ENCODE measurements at regions not wholly inside any gene's neighbourhood (a gene's known extent, or its start where the extent isn't known, plus 50 kb on each side); places are given as distances from the start of the nearest gene placed in this dataset.

DNA sequence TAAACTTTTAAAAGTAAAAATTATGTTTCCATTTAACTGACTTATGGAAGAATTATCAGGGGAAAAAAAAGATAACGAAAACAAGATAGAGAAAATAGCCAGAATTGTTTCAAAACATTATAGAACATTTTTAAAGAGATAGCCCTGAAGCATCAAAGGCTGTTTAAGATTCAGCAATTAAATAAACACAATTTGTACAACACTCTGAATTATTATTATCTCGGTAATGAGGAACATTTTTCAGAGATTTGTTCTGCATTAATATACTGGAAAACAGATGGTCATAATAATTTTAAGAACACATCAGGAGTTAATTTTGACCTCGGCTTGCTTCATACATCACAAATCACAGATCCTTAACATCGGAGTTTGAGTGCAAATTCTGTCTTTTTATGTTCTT lies 643.8 kb downstream of the SORCS1 start:
- TF ChIP-seq, protein P1, sequence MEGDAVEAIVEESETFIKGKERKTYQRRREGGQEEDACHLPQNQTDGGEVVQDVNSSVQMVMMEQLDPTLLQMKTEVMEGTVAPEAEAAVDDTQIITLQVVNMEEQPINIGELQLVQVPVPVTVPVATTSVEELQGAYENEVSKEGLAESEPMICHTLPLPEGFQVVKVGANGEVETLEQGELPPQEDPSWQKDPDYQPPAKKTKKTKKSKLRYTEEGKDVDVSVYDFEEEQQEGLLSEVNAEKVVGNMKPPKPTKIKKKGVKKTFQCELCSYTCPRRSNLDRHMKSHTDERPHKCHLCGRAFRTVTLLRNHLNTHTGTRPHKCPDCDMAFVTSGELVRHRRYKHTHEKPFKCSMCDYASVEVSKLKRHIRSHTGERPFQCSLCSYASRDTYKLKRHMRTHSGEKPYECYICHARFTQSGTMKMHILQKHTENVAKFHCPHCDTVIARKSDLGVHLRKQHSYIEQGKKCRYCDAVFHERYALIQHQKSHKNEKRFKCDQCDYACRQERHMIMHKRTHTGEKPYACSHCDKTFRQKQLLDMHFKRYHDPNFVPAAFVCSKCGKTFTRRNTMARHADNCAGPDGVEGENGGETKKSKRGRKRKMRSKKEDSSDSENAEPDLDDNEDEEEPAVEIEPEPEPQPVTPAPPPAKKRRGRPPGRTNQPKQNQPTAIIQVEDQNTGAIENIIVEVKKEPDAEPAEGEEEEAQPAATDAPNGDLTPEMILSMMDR (IDR thresholded peaks at IDR 0.05; ENCODE audit: unreplicated experiment in 3 of 3) = no peak
- Mint-ChIP-seq H3K36me3 (ENCODE audit: low read depth) (no peaks in the 10 kb centered on the region), H3K4me3 (no peak overlapping the region), H3K9me3 (no peaks in the 10 kb centered on the region), H3K4me1 (no peaks in the 10 kb centered on the region), H3K27me3 (ENCODE audit: low read depth) (no peaks in the 10 kb centered on the region), H3K27ac (no peak overlapping the region)

- H3K4me1 Mint-ChIP-seq = peaks cover 5% of the 10 kb centered on the region
- no peaks in the 10 kb centered on the region for H3K9me3 Mint-ChIP-seq
- H3K36me3 Mint-ChIP-seq (ENCODE audit: low read depth) = no peaks in the 10 kb centered on the region
- no peak overlapping the region for H3K4me3 Mint-ChIP-seq
- no peak overlapping the region for H3K27ac Mint-ChIP-seq
- TF ChIP-seq, protein P1 (IDR thresholded peaks at IDR 0.05; ENCODE audit: unreplicated experiment in 3 of 3) = no peak
- no peaks in the 10 kb centered on the region for H3K27me3 Mint-ChIP-seq (ENCODE audit: low read depth)
Observed at GRCh38 chr10:106519376-106520030, 645.0 kb downstream of the SORCS1 start.

DNA sequence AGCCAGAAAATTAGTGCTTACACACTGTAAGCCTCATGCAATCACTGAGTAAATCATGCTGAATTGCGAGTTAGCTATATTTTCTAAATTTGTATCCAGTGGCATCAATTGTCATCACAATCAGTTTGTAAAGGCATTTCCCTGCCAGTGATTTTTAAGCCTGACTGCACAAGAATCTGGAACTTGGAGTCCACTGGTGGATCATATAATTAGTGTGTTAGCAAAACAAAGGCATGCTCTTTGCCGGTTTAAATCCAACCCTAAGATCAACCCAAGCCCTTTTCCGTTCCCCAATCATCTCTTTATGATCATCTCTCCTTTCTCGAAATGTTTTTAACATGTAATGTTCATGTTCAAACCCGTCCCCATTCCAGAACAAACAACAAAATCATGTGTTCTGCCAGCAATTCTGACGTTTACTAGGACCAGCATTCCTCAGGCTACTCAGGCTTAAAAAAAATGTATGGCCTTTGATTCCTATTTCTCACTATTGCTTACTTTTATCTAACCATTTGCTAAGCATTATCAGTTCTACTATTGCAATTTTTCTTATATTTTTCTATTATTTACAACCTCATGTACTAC lies 649.2 kb downstream of the SORCS1 start:
- Mint-ChIP-seq H3K27me3 (ENCODE audit: low read depth) (no peaks in the 10 kb centered on the region), H3K4me3 (no peak overlapping the region), H3K9me3 (no peaks in the 10 kb centered on the region), H3K27ac (peak overlapping the region; percentile 28 to 58 (median 54)), H3K36me3 (ENCODE audit: low read depth) (no peaks in the 10 kb centered on the region), H3K4me1 (peaks cover 5% of the 10 kb centered on the region)
- TF ChIP-seq, protein P1 (IDR thresholded peaks at IDR 0.05; ENCODE audit: unreplicated experiment in 3 of 3) = no peak

- no peaks in the 10 kb centered on the region for H3K36me3 Mint-ChIP-seq (ENCODE audit: low read depth)
- H3K27me3 Mint-ChIP-seq (ENCODE audit: low read depth) = no peaks in the 10 kb centered on the region
- H3K27ac Mint-ChIP-seq = no peak overlapping the region
- TF ChIP-seq, protein P1 (IDR thresholded peaks at IDR 0.05; ENCODE audit: unreplicated experiment in 3 of 3) = no peak
- H3K4me1 Mint-ChIP-seq = peaks cover 5% of the 10 kb centered on the region
- H3K4me3 Mint-ChIP-seq = no peak overlapping the region
- no peaks in the 10 kb centered on the region for H3K9me3 Mint-ChIP-seq
Observed at GRCh38 chr10:106513352-106513771, 651.1 kb downstream of the SORCS1 start.

DNA sequence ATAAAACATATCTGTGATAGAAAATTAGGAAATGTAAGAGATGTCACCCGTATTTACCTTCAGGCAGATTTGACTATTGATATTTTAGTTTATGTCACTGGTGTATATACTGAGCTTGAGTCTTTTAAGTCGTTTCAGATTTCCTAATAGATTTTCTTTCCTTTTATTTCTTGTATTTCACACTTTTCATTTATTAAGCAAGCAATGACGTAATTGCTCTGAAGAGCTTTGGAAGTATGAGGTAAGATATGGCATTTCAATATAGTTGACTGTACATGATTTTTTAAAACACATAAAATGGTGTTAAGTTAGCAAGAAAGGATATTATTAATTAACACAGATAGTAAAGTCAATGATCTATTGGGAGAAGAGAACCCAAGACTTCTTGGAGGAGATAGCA lies 652.6 kb downstream of the SORCS1 start:
- Mint-ChIP-seq H3K27ac (no peak overlapping the region), H3K9me3 (no peaks in the 10 kb centered on the region), H3K4me1 (peaks cover 5% of the 10 kb centered on the region), H3K4me3 (no peak overlapping the region), H3K36me3 (ENCODE audit: low read depth) (no peaks in the 10 kb centered on the region), H3K27me3 (ENCODE audit: low read depth) (no peaks in the 10 kb centered on the region)
- TF ChIP-seq, protein P1 (IDR thresholded peaks at IDR 0.05; ENCODE audit: unreplicated experiment in 3 of 3) = no peak

DNA sequence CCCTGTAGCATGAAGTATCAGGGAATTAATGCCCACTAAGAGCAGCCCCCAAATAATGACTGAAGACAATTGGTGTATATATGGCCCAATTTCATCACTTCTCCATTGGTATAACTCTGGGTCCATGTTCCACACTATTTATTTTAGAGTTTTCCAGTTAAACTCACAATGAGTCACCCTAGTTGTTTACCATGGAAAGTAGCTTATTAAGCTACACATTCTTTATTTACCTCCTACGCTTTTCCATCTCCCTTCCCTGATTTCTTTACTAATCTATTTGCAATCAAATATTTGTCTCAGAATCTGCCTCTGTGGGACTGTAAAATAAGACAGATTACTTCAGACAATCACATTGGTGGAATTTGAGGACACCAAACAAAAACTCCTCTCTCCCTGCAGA lies 655.6 kb downstream of the SORCS1 start:
- no peaks in the 10 kb centered on the region for H3K4me1 Mint-ChIP-seq
- no peak overlapping the region for H3K27ac Mint-ChIP-seq
- H3K27me3 Mint-ChIP-seq (ENCODE audit: low read depth) = no peaks in the 10 kb centered on the region
- no peak overlapping the region for H3K4me3 Mint-ChIP-seq
- TF ChIP-seq, protein P1 (IDR thresholded peaks at IDR 0.05; ENCODE audit: unreplicated experiment in 3 of 3) = no peak
- no peaks in the 10 kb centered on the region for H3K36me3 Mint-ChIP-seq (ENCODE audit: low read depth)
- no peaks in the 10 kb centered on the region for H3K9me3 Mint-ChIP-seq
